NCI-H446 (cell line): ENCODE measurements at regions not wholly inside any gene's neighbourhood (a gene's known extent, or its start where the extent isn't known, plus 50 kb on each side); places are given as distances from the start of the nearest gene placed in this dataset.
"Not testable (repeated sequence)": the region's sequence is repeated elsewhere in the genome, so short reads cannot be mapped to it uniquely, and the experiment has no call there.

Source experiments
- DNase-seq, 2 experiments: peaks; one replicate each; lab custom pipeline; 2025; lab: John Stamatoyannopoulos, UW

GRCh38 chr13:44848920-44849676 lies 140.2 kb downstream of the NUFIP1 start:
- DNase-seq = no peak

- not testable (repeated sequence) for DNase-seq
Observed at GRCh38 chr13:44845281-44846058, 143.8 kb downstream of the NUFIP1 start.

GRCh38 chr13:44844786-44845185 lies 144.5 kb downstream of the NUFIP1 start:
- DNase-seq = no peak

DNA sequence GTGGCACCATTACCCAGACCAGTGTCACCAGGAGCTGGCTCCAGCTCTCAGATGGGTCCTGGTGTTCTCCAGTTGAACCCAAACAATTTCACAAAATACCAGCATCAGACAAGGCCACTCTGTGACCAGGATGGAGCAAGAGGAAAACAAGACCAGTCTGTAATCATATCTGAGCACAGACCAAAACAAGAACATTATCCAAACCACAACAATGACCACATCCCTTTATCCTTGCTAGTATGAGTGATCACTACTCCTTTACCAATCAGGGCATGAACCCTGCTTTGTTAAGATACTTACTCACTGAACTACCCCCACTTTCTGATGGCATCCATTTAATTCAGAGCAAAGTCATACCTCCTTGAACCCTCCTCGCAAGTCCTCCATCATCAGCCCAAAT lies 145.9 kb downstream of the NUFIP1 start:
- no peak for DNase-seq

DNA sequence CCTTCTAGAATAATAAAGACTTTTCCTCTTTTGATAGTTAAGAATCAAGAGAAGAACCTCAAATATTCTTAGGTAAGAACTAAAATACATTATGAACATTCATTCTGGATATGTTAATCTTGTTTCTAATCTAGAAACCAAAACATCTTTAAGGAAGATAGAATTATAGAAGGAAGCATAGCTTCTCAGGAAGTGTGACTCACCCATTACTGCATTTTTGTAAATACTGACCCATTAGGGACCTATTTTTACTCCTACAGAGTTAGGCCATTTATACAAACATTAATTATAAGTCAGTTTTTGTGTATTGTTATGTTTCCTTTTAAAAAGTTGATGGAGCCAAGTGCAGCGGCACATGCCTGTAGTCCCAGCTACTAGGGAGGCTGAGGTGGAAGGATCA lies 147.1 kb downstream of the NUFIP1 start:
- no peak for DNase-seq

DNA sequence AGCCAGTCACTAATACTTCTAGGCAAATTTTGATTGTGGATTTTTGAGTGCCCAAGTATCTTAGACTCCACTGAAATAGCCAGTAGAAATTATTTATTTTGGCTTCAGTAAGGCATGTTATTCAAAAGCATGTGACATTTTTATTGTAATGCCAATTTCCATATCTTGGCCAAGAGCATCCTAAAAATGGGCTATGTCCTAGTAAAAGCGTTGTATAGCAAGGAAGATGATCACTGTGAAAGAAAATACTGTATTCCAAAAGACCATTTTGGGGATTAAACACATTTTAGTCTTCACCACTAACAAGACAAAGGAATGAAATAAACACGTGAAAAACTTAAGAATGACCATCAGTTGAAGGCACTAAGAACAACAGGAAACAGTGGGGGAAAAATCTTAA lies 149.1 kb downstream of the NUFIP1 start:
- no peak for DNase-seq

- no peak for DNase-seq
Observed at GRCh38 chr13:44837250-44837649, 152.0 kb downstream of the NUFIP1 start.

DNA sequence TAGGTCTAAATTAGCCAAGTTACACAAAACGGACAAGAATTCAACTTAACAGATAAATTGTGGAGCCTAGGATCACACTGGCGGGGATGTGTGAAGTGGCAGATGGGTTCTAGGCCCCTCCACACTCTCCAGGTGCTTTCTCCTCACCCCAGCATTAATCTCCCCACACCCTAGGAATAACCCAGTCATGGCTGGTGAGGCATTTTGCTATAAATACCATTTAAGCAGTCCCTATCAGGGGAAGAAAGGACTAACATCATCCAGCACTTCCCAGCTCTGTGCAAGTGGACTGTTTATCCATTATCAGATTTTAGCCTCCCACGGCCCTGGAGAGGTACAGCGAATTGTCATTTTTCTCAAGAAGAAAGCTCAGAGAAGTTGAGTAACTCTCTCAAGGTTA lies 154.9 kb downstream of the NUFIP1 start:
- no peak for DNase-seq

GRCh38 chr13:44833626-44834025 lies 155.6 kb downstream of the NUFIP1 start:
- DNase-seq = no peak

- DNase-seq = no peak
Observed at GRCh38 chr13:44833139-44833538, 156.1 kb downstream of the NUFIP1 start.

- DNase-seq = no peak
Observed at GRCh38 chr13:44826591-44827350, 162.5 kb downstream of the NUFIP1 start.

DNA sequence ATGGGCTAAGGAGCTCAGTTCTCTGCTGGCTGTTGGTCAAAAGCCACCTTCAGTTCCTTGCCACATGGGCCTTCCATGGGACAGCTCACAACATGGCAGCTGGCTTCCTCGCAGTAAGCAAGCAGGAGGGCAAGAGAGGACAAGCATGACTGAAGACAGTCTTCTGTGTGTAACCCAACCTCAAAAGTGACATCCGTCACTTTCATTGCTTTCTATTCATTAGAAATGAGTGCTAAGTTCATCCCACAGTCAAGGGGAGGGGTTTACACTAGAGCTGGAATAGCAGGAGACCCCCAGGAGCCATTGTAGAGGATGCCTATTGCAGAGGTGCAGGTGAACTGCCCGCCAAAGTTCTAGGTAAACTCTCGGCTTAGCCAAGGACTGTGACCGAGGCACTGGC lies 163.3 kb downstream of the NUFIP1 start:
- no peak for DNase-seq

GRCh38 chr13:44823555-44823954 lies 165.7 kb downstream of the NUFIP1 start:
- DNase-seq = not testable (repeated sequence)

GRCh38 chr13:44822291-44822690 lies 167.0 kb downstream of the NUFIP1 start:
- no peak for DNase-seq

DNA sequence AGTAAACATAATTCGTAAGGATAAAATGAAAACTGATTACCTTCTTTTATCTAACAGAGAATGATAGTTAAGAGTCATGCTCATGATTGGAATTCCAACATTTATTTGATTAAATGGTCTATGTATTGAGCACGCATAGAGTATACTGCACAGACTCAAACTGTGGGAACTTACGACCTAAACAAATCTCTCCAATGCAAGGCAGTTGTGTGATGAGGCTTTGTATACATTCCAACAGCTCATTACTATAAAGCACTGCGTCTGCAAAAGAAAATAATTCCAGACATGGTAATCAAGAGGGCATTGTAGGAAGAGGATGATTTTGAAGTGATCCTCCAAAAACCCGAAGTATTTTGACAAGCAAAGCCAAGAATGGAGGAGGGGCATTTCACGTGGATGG lies 169.5 kb downstream of the NUFIP1 start:
- DNase-seq = no peak

GRCh38 chr13:44819245-44819644 lies 170.0 kb downstream of the NUFIP1 start:
- DNase-seq = no peak

- DNase-seq = peak in 1 of 2 experiments; percentile 23
Observed at GRCh38 chr13:44818428-44818827, 170.8 kb downstream of the NUFIP1 start.

GRCh38 chr13:44818016-44818415 lies 171.3 kb downstream of the NUFIP1 start:
- no peak for DNase-seq

GRCh38 chr13:44817131-44817671 lies 172.1 kb downstream of the NUFIP1 start:
- no peak for DNase-seq

- DNase-seq = no peak
Observed at GRCh38 chr13:44816701-44817100, 172.6 kb downstream of the NUFIP1 start.

- DNase-seq = no peak
Observed at GRCh38 chr13:44815623-44816022, 173.6 kb downstream of the NUFIP1 start.

DNA sequence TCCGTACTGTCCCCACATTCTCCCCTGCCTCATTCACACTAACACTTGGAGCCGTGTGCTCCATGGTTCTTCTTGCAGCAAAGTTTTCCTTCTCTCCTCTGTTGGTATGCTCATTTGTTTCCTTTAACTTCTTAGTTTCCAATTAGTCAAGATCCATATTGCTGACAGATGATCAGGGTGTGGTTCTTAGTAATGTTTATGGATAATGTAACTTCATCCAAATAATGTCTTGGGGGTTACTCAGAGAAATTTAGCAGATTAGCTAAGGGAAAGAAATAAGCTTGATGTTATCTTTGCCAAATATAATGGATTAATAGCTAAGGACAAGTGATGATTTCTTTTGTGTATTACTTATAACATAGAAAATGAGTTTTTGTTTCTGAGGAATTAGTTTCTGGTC lies 174.4 kb downstream of the NUFIP1 start:
- no peak for DNase-seq
